ENCODE measurements at regions not wholly inside any gene's neighbourhood (a gene's known extent, or its start where the extent isn't known, plus 50 kb on each side); places are given as distances from the start of the nearest gene placed in this dataset.

DNA sequence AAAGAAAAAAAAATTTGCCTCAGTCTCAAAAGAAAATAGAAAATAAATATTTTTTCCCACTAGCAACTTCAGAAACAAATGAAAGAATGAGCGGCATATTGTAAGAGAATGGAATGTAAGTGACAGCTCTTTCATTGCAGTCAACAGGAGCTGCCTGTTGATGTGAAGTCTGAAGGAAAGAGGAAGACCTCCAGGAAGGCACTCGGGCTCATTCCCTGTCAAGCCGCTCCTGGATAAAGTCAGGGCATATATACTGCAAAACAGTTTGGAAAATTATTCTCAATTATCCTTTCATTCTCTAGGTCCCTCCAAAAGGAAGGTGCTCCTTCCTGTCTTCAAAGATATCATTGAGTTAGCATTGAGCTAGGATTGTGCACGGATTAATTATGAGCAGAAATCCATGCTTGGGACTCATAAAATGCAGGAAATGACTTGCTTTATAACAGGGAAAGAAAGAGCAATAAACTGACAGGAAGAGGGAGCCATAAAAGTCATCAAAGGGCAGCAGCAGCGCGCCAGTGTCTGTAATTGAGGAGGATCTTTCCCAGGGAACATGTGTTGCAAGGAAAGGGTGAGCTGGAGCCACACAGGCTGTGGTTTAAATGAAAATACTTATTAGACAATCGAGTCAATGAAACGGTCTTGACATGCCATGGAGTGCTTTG is 218.2 kb downstream of the C6orf118 start:
- Histone ChIP-seq H3K4me3 (ENCODE audit: low read length) (no peak overlapping the region), H3K4me1 (ENCODE audit: control insufficient read depth, insufficient read depth, low read length) (no peaks in the 10 kb centered on the region), H3K27me3 (ENCODE audit: control insufficient read depth, insufficient read depth, low read length) (no peaks in the 10 kb centered on the region), H3K36me3 (ENCODE audit: control insufficient read depth, insufficient read depth, low read length) (no peaks in the 10 kb centered on the region), H3K27ac (ENCODE audit: low read length) (no peak overlapping the region), H3K9me3 (replicated peaks; ENCODE audit: control insufficient read depth, low read depth, low read length) (peaks cover 3% of the 10 kb centered on the region)
- WGBS (ENCODE audit: insufficient coverage) = 9% methylated on average over 5 of the region's 8 CpGs
- peak; percentile 8 for DNase-seq

DNA sequence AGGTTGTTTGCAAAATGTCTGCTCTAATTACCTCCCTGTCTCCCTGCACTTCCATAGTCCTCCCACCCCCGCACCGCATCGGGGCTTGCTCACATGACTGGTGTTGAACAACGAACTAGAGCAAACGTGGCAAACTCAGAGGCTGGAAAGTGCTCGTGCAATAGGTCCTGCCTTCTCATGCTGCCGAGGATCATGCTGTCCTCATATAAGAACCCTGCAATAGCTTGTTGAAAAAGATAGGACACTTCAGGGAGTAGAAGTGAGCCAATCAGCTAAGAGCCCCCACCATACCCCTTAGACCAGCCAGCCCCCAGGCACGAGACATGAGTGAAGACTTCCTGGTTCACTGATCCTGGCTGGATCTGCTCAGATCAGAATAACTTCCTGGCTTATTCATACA is 219.2 kb downstream of the C6orf118 start:
- no peak for DNase-seq
- Histone ChIP-seq H3K27me3 (ENCODE audit: control insufficient read depth, insufficient read depth, low read length) (no peaks in the 10 kb centered on the region), H3K9me3 (replicated peaks; ENCODE audit: control insufficient read depth, low read depth, low read length) (no peaks in the 10 kb centered on the region), H3K27ac (ENCODE audit: low read length) (no peak overlapping the region), H3K36me3 (ENCODE audit: control insufficient read depth, insufficient read depth, low read length) (no peaks in the 10 kb centered on the region), H3K4me3 (ENCODE audit: low read length) (no peak overlapping the region), H3K4me1 (ENCODE audit: control insufficient read depth, insufficient read depth, low read length) (no peaks in the 10 kb centered on the region)
- WGBS (ENCODE audit: insufficient coverage) = 75% methylated on average over 4 of the region's 8 CpGs

DNA sequence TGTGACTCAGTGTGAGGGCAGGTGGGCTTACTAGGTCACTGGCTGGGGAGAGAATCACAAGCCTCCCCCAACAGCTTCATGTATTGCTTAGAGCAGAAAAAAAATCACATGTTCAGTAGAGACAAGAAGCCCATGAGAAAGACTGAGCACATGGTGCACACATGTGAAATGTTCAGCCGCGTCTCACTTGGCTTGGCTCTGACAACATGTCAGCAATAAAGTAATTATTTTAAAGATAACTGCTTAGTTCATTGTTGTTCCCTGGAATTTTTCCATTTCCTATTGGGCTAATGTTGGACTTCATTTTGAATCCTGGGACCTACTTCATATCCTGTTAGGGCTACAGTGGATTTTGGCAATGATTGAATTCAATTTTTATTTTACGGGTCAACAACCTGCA is 222.6 kb downstream of the C6orf118 start:
- H3K36me3 ChIP-seq (ENCODE audit: control insufficient read depth, insufficient read depth, low read length) = no peaks in the 10 kb centered on the region
- H3K4me1 ChIP-seq (ENCODE audit: control insufficient read depth, insufficient read depth, low read length) = peaks cover 4% of the 10 kb centered on the region
- H3K27ac ChIP-seq (ENCODE audit: low read length) = no peak overlapping the region
- 33% methylated on average over 1 of the region's 3 CpGs for WGBS (ENCODE audit: insufficient coverage)
- no peaks in the 10 kb centered on the region for H3K27me3 ChIP-seq (ENCODE audit: control insufficient read depth, insufficient read depth, low read length)
- no peaks in the 10 kb centered on the region for H3K9me3 ChIP-seq (replicated peaks; ENCODE audit: control insufficient read depth, low read depth, low read length)
- peak; percentile 47 for DNase-seq
- H3K4me3 ChIP-seq (ENCODE audit: low read length) = no peak overlapping the region

DNA sequence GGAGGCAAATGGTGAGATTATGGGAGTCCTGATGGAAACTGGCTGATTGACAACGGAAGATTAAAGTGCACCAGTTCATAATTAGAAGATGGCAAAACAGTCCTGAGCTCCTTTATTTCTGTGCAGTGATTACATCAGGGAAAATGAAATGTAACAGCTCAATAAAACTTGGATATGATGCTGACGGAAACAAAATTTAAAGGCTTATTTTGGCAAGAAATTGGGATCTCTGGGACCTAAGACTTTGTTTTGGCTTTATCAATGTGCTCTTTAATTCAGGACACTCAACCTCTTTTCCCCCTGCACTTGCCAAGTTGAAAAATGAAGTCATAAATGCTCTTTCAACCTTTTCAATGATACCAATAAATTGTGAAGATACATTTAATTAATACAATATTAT is 226.8 kb downstream of the C6orf118 start:
- peak overlapping the region; percentile 47 for H3K27ac ChIP-seq (ENCODE audit: low read length)

DNA sequence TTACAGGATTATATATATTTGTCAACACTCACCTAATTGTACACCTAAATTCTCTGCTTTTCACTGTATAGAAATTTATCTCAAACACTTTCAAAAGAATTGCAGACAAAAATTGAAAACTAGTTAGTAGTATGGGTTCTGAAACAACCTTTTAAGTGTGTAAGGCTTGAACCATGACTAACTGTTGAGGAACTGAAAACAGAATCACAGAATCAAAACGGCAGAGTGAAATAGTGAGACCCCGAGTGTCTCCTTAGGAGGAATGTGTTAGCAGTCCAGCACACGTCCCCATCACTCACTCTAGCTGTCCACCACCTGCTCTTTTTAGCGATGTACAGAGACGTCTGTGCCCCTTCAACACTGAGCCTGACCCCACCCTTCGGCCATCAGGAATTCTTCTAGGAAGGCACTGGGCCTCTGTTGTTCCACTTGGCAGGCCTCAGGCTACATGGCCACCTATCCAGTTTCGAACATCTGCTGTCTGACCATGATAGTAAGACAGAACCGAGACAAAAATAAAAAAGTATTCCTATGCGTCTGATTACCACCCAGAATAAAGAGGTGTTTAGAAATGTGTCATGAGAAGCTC is 227.4 kb downstream of the C6orf118 start:
- DNase-seq = peak; percentile 86
- H3K36me3 ChIP-seq (ENCODE audit: control insufficient read depth, insufficient read depth, low read length) = no peaks in the 10 kb centered on the region
- H3K9me3 ChIP-seq (replicated peaks; ENCODE audit: control insufficient read depth, low read depth, low read length) = no peaks in the 10 kb centered on the region
- peak overlapping the region; percentile 47 for H3K27ac ChIP-seq (ENCODE audit: low read length)
- WGBS (ENCODE audit: insufficient coverage) = 25% methylated on average over 6 of the region's 9 CpGs
- H3K4me1 ChIP-seq (ENCODE audit: control insufficient read depth, insufficient read depth, low read length) = peaks cover 4% of the 10 kb centered on the region
- no peak overlapping the region for H3K4me3 ChIP-seq (ENCODE audit: low read length)
- H3K27me3 ChIP-seq (ENCODE audit: control insufficient read depth, insufficient read depth, low read length) = no peaks in the 10 kb centered on the region

More for the DNA sequence above, 226.8 kb downstream of the C6orf118 start:
- no peaks in the 10 kb centered on the region for H3K9me3 ChIP-seq (replicated peaks; ENCODE audit: control insufficient read depth, low read depth, low read length)
- no peaks in the 10 kb centered on the region for H3K36me3 ChIP-seq (ENCODE audit: control insufficient read depth, insufficient read depth, low read length)
- H3K27me3 ChIP-seq (ENCODE audit: control insufficient read depth, insufficient read depth, low read length) = no peaks in the 10 kb centered on the region
- no peak overlapping the region for H3K4me3 ChIP-seq (ENCODE audit: low read length)
- peak; percentile 81 for DNase-seq
- WGBS (ENCODE audit: insufficient coverage) = 57% methylated on average over 2 of the region's 2 CpGs
- peaks cover 4% of the 10 kb centered on the region for H3K4me1 ChIP-seq (ENCODE audit: control insufficient read depth, insufficient read depth, low read length)

DNA sequence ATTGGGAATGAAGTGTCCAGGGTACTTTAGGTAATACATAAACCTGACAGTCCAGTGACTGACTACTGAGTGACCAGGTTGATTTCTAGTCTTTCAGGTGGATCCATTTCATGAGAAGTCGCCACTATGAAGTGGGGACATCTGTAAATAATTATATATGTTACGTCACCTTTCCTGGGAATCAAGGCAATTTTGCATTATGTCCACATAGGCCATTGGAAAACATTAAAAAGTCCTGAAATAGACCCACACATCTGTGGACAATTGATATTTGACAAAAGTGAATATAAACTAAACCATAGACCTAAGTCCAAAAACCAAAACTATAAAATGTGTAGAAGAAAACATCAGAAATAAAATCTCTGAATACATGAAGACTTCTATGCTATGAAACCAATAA is 231.5 kb downstream of the C6orf118 start:
- no peaks in the 10 kb centered on the region for H3K27me3 ChIP-seq (ENCODE audit: control insufficient read depth, insufficient read depth, low read length)
- H3K4me3 ChIP-seq (ENCODE audit: low read length) = no peak overlapping the region
- H3K9me3 ChIP-seq (replicated peaks; ENCODE audit: control insufficient read depth, low read depth, low read length) = no peaks in the 10 kb centered on the region
- peak; percentile 83 for DNase-seq
- no peak overlapping the region for H3K27ac ChIP-seq (ENCODE audit: low read length)
- H3K36me3 ChIP-seq (ENCODE audit: control insufficient read depth, insufficient read depth, low read length) = no peaks in the 10 kb centered on the region
- no CpG with 5 or more reads among the region's 2 CpGs for WGBS (ENCODE audit: insufficient coverage)
- H3K4me1 ChIP-seq (ENCODE audit: control insufficient read depth, insufficient read depth, low read length) = peaks cover 4% of the 10 kb centered on the region

DNA sequence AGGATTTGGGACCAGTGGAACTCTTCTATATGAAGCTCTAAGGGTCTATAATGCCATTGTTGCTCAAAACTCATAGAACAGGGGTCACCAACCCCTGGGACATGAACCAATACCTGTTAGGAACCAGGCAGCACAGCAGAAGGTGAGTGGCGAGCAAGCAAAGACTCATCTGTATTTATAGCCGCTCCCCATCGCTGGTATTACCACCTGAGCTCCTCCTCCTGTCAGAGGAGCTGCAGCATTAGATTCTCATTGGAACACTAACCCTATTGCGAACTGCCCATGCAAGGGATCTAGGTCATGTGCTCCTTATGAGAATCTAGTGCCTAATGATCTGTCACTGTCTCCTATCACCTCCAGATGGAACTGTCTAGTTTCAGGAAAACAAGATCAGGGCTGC is 237.5 kb downstream of the C6orf118 start:
- DNase-seq = no peak
- H3K27ac ChIP-seq (ENCODE audit: low read length) = no peak overlapping the region
- WGBS (ENCODE audit: insufficient coverage) = 98% methylated on average over 4 of the region's 4 CpGs
- no peaks in the 10 kb centered on the region for H3K9me3 ChIP-seq (replicated peaks; ENCODE audit: control insufficient read depth, low read depth, low read length)
- H3K27me3 ChIP-seq (ENCODE audit: control insufficient read depth, insufficient read depth, low read length) = no peaks in the 10 kb centered on the region
- no peaks in the 10 kb centered on the region for H3K4me1 ChIP-seq (ENCODE audit: control insufficient read depth, insufficient read depth, low read length)
- no peaks in the 10 kb centered on the region for H3K36me3 ChIP-seq (ENCODE audit: control insufficient read depth, insufficient read depth, low read length)
- H3K4me3 ChIP-seq (ENCODE audit: low read length) = no peak overlapping the region

DNA sequence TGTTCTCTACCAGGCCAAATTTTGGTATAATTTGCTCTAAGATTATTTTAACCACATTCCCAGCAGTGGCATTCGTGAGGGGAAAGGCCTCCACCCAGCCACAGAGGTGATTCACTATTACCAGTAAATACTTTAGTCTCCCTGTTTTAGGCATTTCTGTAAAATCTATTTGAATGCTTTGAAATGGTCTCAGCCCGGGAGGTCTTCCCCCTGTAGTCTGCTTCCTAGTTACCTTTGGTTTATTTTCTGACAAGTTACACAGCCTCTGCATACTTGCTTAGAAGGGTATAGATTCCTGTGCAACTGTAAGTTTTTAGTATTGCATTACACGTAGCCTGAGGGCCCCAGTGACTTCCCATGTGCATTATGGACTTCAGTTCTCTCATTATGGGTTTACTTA is 248.7 kb downstream of the C6orf118 start:
- Histone ChIP-seq H3K36me3 (ENCODE audit: control insufficient read depth, insufficient read depth, low read length) (no peaks in the 10 kb centered on the region), H3K9me3 (replicated peaks; ENCODE audit: control insufficient read depth, low read depth, low read length) (no peaks in the 10 kb centered on the region), H3K4me3 (ENCODE audit: low read length) (no peak overlapping the region), H3K4me1 (ENCODE audit: control insufficient read depth, insufficient read depth, low read length) (no peaks in the 10 kb centered on the region), H3K27me3 (ENCODE audit: control insufficient read depth, insufficient read depth, low read length) (no peaks in the 10 kb centered on the region), H3K27ac (ENCODE audit: low read length) (no peak overlapping the region)
- no peak for DNase-seq
- WGBS (ENCODE audit: insufficient coverage) = no CpG with 5 or more reads among the region's 3 CpGs

DNA sequence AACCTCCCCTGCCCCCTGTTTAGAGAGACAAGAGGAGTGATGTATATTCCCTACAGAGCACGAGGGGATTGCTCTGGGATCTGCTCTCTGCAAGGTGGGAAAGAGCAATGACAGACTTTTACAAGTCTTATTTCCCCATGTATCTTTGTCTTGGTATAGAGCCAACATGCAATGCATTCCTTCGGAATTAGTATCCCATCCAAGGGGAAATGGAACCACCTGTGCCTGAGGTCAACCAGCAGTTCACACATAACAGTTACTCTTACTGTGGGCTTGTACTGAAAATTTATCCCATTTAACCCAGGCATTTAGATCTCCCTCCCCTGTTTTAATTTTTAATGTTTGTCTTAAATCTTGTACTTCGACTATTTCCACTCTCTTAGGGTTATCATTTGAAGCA is 250.4 kb downstream of the C6orf118 start:
- Histone ChIP-seq H3K9me3 (replicated peaks; ENCODE audit: control insufficient read depth, low read depth, low read length) (no peaks in the 10 kb centered on the region), H3K36me3 (ENCODE audit: control insufficient read depth, insufficient read depth, low read length) (no peaks in the 10 kb centered on the region), H3K27me3 (ENCODE audit: control insufficient read depth, insufficient read depth, low read length) (no peaks in the 10 kb centered on the region), H3K4me3 (ENCODE audit: low read length) (no peak overlapping the region), H3K4me1 (ENCODE audit: control insufficient read depth, insufficient read depth, low read length) (no peaks in the 10 kb centered on the region), H3K27ac (ENCODE audit: low read length) (no peak overlapping the region)
- no CpG with 5 or more reads among the region's 3 CpGs for WGBS (ENCODE audit: insufficient coverage)
- DNase-seq = peak; percentile 11

DNA sequence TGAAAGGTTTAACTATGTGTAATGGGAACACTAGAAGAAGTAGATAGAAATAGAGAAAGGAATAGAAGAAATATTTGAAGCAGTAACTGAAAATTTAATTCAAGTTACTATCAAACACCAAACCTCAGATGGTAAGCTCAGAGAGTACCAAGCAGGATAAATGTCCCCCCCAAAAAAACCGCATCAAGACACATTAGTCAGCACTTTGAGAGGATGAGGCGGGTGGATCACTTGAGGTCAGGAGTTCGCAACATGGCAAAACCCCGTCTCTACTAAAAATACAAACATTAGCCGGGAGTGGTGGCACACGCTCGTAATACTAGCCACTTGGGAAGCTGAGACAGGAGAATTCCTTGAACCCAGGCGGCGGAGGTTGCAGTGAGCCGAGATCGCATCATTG is 253.1 kb downstream of the C6orf118 start:
- no peak overlapping the region for H3K4me3 ChIP-seq (ENCODE audit: low read length)
- H3K4me1 ChIP-seq (ENCODE audit: control insufficient read depth, insufficient read depth, low read length) = no peaks in the 10 kb centered on the region
- no peaks in the 10 kb centered on the region for H3K27me3 ChIP-seq (ENCODE audit: control insufficient read depth, insufficient read depth, low read length)
- no peak overlapping the region for H3K27ac ChIP-seq (ENCODE audit: low read length)
- WGBS (ENCODE audit: insufficient coverage) = 89% methylated on average over 7 of the region's 11 CpGs
- no peak for DNase-seq
- no peaks in the 10 kb centered on the region for H3K36me3 ChIP-seq (ENCODE audit: control insufficient read depth, insufficient read depth, low read length)
- no peaks in the 10 kb centered on the region for H3K9me3 ChIP-seq (replicated peaks; ENCODE audit: control insufficient read depth, low read depth, low read length)

Data from muscle of leg (tissue), 3 donors.